HG03469 (cell line): ENCODE measurements at regions not wholly inside any gene's neighbourhood (a gene's known extent, or its start where the extent isn't known, plus 50 kb on each side); places are given as distances from the start of the nearest gene placed in this dataset.

ENCODE experiments used
- ATAC-seq: cut with Tn5 transposase; IDR thresholded peaks from one replicate; pipeline ENCODE4 v1.9.1; 2021; ENCODE audit warnings: mild to moderate bottlenecking, moderate library complexity, moderate number of reproducible peaks; ENCODE audit not compliant: unreplicated experiment

GRCh38 chr6:75546381-75546780 is 52.8 kb upstream of the FILIP1 start:
- ATAC-seq: no peak

GRCh38 chr6:75550544-75551167 is 51.0 kb upstream of the SENP6 start:
- peak; percentile 40 for ATAC-seq

- no peak for ATAC-seq
Observed at GRCh38 chr6:75551367-75551952, 50.2 kb upstream of the SENP6 start.
